Uterus (tissue), 3 donors: ENCODE measurements at regions not wholly inside any gene's neighbourhood (a gene's known extent, or its start where the extent isn't known, plus 50 kb on each side); places are given as distances from the start of the nearest gene placed in this dataset.

Source experiments
- DNase-seq, 2 donors: peaks; one replicate each; pipeline ENCODE4 v3.0.0-alpha.2; 2019 to 2020
- H3K27ac ChIP-seq, 2 donors: fragments of 200-600 bp; sonication (generic); 1 replicate in 1 of 2; 2 replicates in 1 of 2; pipeline ENCODE4 v1.5.1; 2016 to 2018
- H3K27me3 ChIP-seq, 2 donors: fragments of 200-600 bp; sonication (generic); one replicate each; pipeline ENCODE4 v1.5.1; 2018 to 2019; ENCODE audit warnings: control low read depth in 1 of 2
- H3K36me3 ChIP-seq, 2 donors: fragments of 200-600 bp; sonication (generic); one replicate each; pipeline ENCODE4 v1.5.1; 2019; ENCODE audit warnings: control low read depth in 1 of 2
- H3K4me1 ChIP-seq, 2 donors: fragments of 200-600 bp; sonication (generic); one replicate each; pipeline ENCODE4 v1.5.1; 2018 to 2019; ENCODE audit warnings: control low read depth in 1 of 2
- H3K4me3 ChIP-seq, 2 donors: fragments of 200-600 bp; sonication (generic); 1 replicate in 1 of 2; 2 replicates in 1 of 2; pipeline ENCODE4 v1.5.1; 2018 to 2019; ENCODE audit warnings: mild to moderate bottlenecking in 1 of 2
- H3K9me3 ChIP-seq, 2 donors: fragments of 200-600 bp; sonication (generic); one replicate each; pipeline ENCODE4 v1.5.1; 2019; ENCODE audit warnings: control low read depth in 1 of 2
- CTCF ChIP-seq, 4 experiments: fragments of 200-600 bp in 2 of 4; fragments of 450-650 bp in 2 of 4; sonication (generic) in 2 of 4; IDR thresholded peaks; one replicate each; pipeline ENCODE4 v1.5.1; 2016 to 2019; ENCODE audit warnings: antibody characterized with exemption in 4 of 4, mild to moderate bottlenecking in 2 of 4, moderate library complexity in 1 of 4
- POLR2A ChIP-seq, 2 donors: fragments of 450-650 bp; IDR thresholded peaks; one replicate each; pipeline ENCODE4 v1.6.1; 2016; ENCODE audit warnings: antibody characterized with exemption in 2 of 2, mild to moderate bottlenecking in 1 of 2, moderate library complexity in 1 of 2
- intact Hi-C: fragments of 100-400 bp; cut with DNase I; formaldehyde crosslinking; loops from one replicate; pipeline ENCODE4 v1.15.1; 2023; ENCODE audit warnings: low total_unique reads
- donor health status: DM: yes; HTN: yes; CAD: no.

GRCh38 chr13:34628209-34628682 lies 313.8 kb upstream of the NBEA start:
- TF ChIP-seq CTCF (IDR thresholded peaks at IDR 0.05) (no peak), POLR2A (IDR thresholded peaks at IDR 0.05) (no peak)
- Histone ChIP-seq H3K27me3 (no peaks in the 10 kb centered on the region), H3K4me3 (no peak overlapping the region), H3K9me3 (no peaks in the 10 kb centered on the region), H3K27ac (no peak overlapping the region), H3K4me1 (no peaks in the 10 kb centered on the region), H3K36me3 (no peaks in the 10 kb centered on the region)
- DNase-seq: no peak
- intact Hi-C loops: no loop called here

- TF ChIP-seq CTCF (IDR thresholded peaks at IDR 0.05) (no peak), POLR2A (IDR thresholded peaks at IDR 0.05) (no peak)
- Histone ChIP-seq H3K4me1 (no peaks in the 10 kb centered on the region), H3K9me3 (no peaks in the 10 kb centered on the region), H3K27ac (no peak overlapping the region), H3K36me3 (no peaks in the 10 kb centered on the region), H3K27me3 (no peaks in the 10 kb centered on the region), H3K4me3 (no peak overlapping the region)
- no peak for DNase-seq
- intact Hi-C loops: no loop called here
Observed at GRCh38 chr13:34634448-34634847, 307.6 kb upstream of the NBEA start.

- Histone ChIP-seq H3K9me3 (no peaks in the 10 kb centered on the region), H3K36me3 (no peaks in the 10 kb centered on the region), H3K27me3 (no peaks in the 10 kb centered on the region), H3K4me3 (no peak overlapping the region), H3K4me1 (no peaks in the 10 kb centered on the region), H3K27ac (no peak overlapping the region)
- DNase-seq: no peak
- TF ChIP-seq POLR2A (IDR thresholded peaks at IDR 0.05): no peak
- no peak for TF ChIP-seq CTCF (IDR thresholded peaks at IDR 0.05)
- intact Hi-C loops: no loop called here
Observed at GRCh38 chr13:34637138-34637537, 304.9 kb upstream of the NBEA start.

GRCh38 chr13:34637636-34638035 lies 304.4 kb upstream of the NBEA start:
- Histone ChIP-seq H3K27me3 (no peaks in the 10 kb centered on the region), H3K9me3 (no peaks in the 10 kb centered on the region), H3K4me3 (no peak overlapping the region), H3K4me1 (no peaks in the 10 kb centered on the region), H3K27ac (no peak overlapping the region), H3K36me3 (no peaks in the 10 kb centered on the region)
- DNase-seq: no peak
- intact Hi-C loops: no loop called here
- TF ChIP-seq POLR2A (IDR thresholded peaks at IDR 0.05): no peak
- TF ChIP-seq CTCF (IDR thresholded peaks at IDR 0.05): no peak

- H3K4me3 ChIP-seq: no peak overlapping the region
- H3K36me3 ChIP-seq: no peaks in the 10 kb centered on the region
- no peaks in the 10 kb centered on the region for H3K9me3 ChIP-seq
- no peak for TF ChIP-seq POLR2A (IDR thresholded peaks at IDR 0.05)
- no peak for TF ChIP-seq CTCF (IDR thresholded peaks at IDR 0.05)
- intact Hi-C loops: no loop called here
- DNase-seq: no peak
- H3K27ac ChIP-seq: no peak overlapping the region
- no peaks in the 10 kb centered on the region for H3K27me3 ChIP-seq
- no peaks in the 10 kb centered on the region for H3K4me1 ChIP-seq
Observed at GRCh38 chr13:34638897-34639296, 303.2 kb upstream of the NBEA start.
